22Rv1 (cell line): ENCODE measurements at regions not wholly inside any gene's neighbourhood (a gene's known extent, or its start where the extent isn't known, plus 50 kb on each side); places are given as distances from the start of the nearest gene placed in this dataset.

Experiments used
- ZFX ChIP-seq: fragments of 450-650 bp; IDR thresholded peaks from 2 replicates; pipeline ENCODE4 v1.6.1; 2017; ENCODE audit warnings: antibody characterized with exemption, borderline replicate concordance
- TF ChIP-seq, protein P1 (sequence below): fragments of 450-650 bp; IDR thresholded peaks from 2 replicates; pipeline ENCODE4 v1.5.1; 2017; ENCODE audit warnings: mild to moderate bottlenecking

- TF ChIP-seq, protein P1, sequence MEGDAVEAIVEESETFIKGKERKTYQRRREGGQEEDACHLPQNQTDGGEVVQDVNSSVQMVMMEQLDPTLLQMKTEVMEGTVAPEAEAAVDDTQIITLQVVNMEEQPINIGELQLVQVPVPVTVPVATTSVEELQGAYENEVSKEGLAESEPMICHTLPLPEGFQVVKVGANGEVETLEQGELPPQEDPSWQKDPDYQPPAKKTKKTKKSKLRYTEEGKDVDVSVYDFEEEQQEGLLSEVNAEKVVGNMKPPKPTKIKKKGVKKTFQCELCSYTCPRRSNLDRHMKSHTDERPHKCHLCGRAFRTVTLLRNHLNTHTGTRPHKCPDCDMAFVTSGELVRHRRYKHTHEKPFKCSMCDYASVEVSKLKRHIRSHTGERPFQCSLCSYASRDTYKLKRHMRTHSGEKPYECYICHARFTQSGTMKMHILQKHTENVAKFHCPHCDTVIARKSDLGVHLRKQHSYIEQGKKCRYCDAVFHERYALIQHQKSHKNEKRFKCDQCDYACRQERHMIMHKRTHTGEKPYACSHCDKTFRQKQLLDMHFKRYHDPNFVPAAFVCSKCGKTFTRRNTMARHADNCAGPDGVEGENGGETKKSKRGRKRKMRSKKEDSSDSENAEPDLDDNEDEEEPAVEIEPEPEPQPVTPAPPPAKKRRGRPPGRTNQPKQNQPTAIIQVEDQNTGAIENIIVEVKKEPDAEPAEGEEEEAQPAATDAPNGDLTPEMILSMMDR = no peak
- no peak for TF ChIP-seq ZFX
Measured at GRCh38 chr2:117055499-117056375, 758.8 kb upstream of the DDX18 start.
